Aorta (tissue), 5 donors: ENCODE measurements at regions not wholly inside any gene's neighbourhood (a gene's known extent, or its start where the extent isn't known, plus 50 kb on each side); places are given as distances from the start of the nearest gene placed in this dataset.

Source experiments
- ATAC-seq: fragments of 200-7000 bp; cut with Tn5 transposase; one replicate; pipeline ENCODE4 v1.9.1; 2022; ENCODE audit warnings: moderate library complexity; ENCODE audit not compliant: low FRiP score
- DNase-seq, 2 donors: peaks; one replicate each; pipeline ENCODE4 v3.0.0-alpha.2; 2020
- H3K27ac ChIP-seq, 2 donors: one replicate each; pipeline ENCODE4 v1.5.1; 2013; ENCODE audit warnings: low read length in 2 of 2, mild to moderate bottlenecking in 2 of 2, moderate library complexity in 2 of 2, control low read depth in 1 of 2, inconsistent platforms in 1 of 2, low read depth in 1 of 2
- H3K27me3 ChIP-seq, 2 donors: one replicate each; pipeline ENCODE4 v1.6.1; 2013; ENCODE audit warnings: control low read depth in 1 of 2, low read length in 1 of 2, mild to moderate bottlenecking in 1 of 2, moderate library complexity in 1 of 2; ENCODE audit not compliant: insufficient read depth in 2 of 2, control insufficient read depth in 1 of 2
- H3K36me3 ChIP-seq, 2 donors: one replicate each; pipeline ENCODE4 v1.6.1; 2013; ENCODE audit warnings: control low read depth in 1 of 2, low read length in 1 of 2, mild to moderate bottlenecking in 1 of 2; ENCODE audit not compliant: insufficient read depth in 2 of 2, control insufficient read depth in 1 of 2
- H3K4me1 ChIP-seq, 2 donors: one replicate each; pipeline ENCODE4 v1.6.1; 2013; ENCODE audit warnings: low read length in 2 of 2, control low read depth in 1 of 2, mild to moderate bottlenecking in 1 of 2, moderate library complexity in 1 of 2; ENCODE audit not compliant: insufficient read depth in 2 of 2, control insufficient read depth in 1 of 2
- H3K4me3 ChIP-seq, 2 donors: one replicate each; pipeline ENCODE4 v1.5.1; 2013; ENCODE audit warnings: low read length in 2 of 2, control low read depth in 1 of 2, mild to moderate bottlenecking in 1 of 2
- H3K9me3 ChIP-seq: one replicate; pipeline ENCODE4 v1.6.1; 2013; ENCODE audit warnings: mild to moderate bottlenecking, low read length; ENCODE audit not compliant: control insufficient read depth
- WGBS, 2 donors: extraction: QIAGEN DNeasy Blood & Tissue Kit; methylation state at CpG; one replicate each; pipeline ENCODE4 v1.1.7; 2013; 5-methylcytosine and 5-hydroxymethylcytosine counted together
- intact Hi-C, 2 donors: fragments of 100-400 bp; cut with DNase I; formaldehyde crosslinking; loops; one replicate each; pipeline versions ENCODE4 v1.14.2 to v1.15.0; 2022
- donor health status: healthy with polysubstance abuse.
- donor health status: Bipolar disorder and iron deficiency.
- donor health status: DM: no; HTN: no; CAD: no.
- donor health status: DM: no; HTN: no; CAD: no.
- donor health status: DM: yes; HTN: yes; CAD: no.

- WGBS, 2 donors: 78 to 94% methylated on average over 1 of the region's 1 CpG
- H3K36me3 ChIP-seq: no peaks in the 10 kb centered on the region
- ATAC-seq: no peak
- H3K27ac ChIP-seq: no peak overlapping the region
- intact Hi-C loops: no loop called here
- H3K4me1 ChIP-seq: no peaks in the 10 kb centered on the region
- no peaks in the 10 kb centered on the region for H3K9me3 ChIP-seq
- no peak overlapping the region for H3K4me3 ChIP-seq
- no peak for DNase-seq
- no peaks in the 10 kb centered on the region for H3K27me3 ChIP-seq
Measured at GRCh38 chr1:195153107-195153506, 1455.1 kb downstream of the KCNT2 start.

GRCh38 chr1:195150768-195151167 lies 1457.5 kb downstream of the KCNT2 start:
- intact Hi-C loops: no loop called here
- 96 to 100% methylated on average over 3 of the region's 3 CpGs for WGBS, 2 donors
- no peaks in the 10 kb centered on the region for H3K9me3 ChIP-seq
- H3K4me3 ChIP-seq: no peak overlapping the region
- H3K4me1 ChIP-seq: no peaks in the 10 kb centered on the region
- ATAC-seq (no peak), DNase-seq (no peak)
- H3K27me3 ChIP-seq: no peaks in the 10 kb centered on the region
- no peaks in the 10 kb centered on the region for H3K36me3 ChIP-seq
- no peak overlapping the region for H3K27ac ChIP-seq

DNA sequence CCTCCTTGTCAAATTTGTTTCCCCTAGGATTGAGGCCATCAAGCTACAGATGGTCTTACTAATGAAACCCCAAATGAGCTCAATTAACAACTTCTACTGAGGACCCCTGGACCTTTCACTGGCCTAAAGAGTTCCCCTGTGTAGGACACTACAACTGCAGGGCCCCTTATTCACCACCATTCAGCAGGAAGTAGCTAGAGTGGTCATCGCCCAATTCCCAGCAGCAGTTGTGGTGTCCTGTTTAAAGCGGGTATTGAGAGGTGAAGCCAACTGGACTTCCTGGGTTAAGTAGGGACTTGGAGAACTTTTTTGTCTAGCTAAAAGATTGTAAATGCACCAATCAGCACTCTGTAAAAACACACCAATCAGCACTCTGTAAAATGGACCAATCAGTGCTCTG lies 1466.9 kb downstream of the KCNT2 start:
- no peaks in the 10 kb centered on the region for H3K36me3 ChIP-seq
- ATAC-seq (no peak), DNase-seq (no peak)
- WGBS, 2 donors: 94 to 97% methylated on average over 2 of the region's 2 CpGs
- no peaks in the 10 kb centered on the region for H3K27me3 ChIP-seq
- H3K9me3 ChIP-seq: peaks cover 2% of the 10 kb centered on the region
- no peak overlapping the region for H3K27ac ChIP-seq
- H3K4me1 ChIP-seq: no peaks in the 10 kb centered on the region
- no peak overlapping the region for H3K4me3 ChIP-seq
- intact Hi-C loops: no loop called here

DNA sequence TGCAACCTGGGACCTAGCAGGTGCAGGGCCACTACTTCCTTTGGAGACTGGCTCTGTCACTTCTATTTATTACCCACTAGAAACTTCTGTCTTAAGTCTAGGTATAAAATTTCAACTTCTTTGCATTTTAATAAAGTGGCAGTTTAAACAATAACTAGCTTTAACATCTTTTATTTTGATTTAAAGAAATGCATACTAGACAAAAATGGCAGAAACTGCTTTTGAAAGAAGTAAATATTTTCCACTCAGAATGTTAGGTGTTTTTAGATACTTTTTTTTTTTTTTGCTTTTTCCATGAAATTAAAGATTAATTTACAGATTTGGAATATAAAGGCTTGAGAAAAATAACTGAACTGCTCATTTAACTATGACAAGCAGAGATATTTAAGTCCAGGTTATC lies 1477.6 kb downstream of the KCNT2 start:
- no peak for DNase-seq
- Histone ChIP-seq H3K27me3 (no peaks in the 10 kb centered on the region), H3K36me3 (no peaks in the 10 kb centered on the region), H3K4me1 (no peaks in the 10 kb centered on the region), H3K27ac (no peak overlapping the region), H3K4me3 (no peak overlapping the region), H3K9me3 (no peaks in the 10 kb centered on the region)
- intact Hi-C loops: no loop called here
- ATAC-seq: no peak

- no peak overlapping the region for H3K4me3 ChIP-seq
Measured at GRCh38 chr1:195122497-195122896, 1485.7 kb downstream of the KCNT2 start.

DNA sequence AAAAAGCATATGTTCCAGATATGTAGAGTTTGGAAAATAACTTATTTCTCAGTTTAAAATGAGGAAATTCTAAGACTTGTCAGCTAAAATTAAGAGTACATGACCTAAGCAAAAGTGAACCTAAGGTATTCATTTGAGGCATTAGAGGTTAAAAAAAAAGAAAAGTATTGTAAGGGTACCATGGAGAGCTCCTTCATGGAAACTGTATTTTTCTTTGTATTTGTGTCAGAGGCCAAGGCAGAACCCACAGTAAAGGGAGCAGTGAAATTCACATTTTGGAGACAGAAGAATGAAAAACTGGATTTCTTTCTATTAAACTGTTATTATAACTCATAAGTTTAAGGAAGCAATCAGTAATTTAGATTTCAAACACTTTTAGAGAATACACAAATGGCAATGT lies 1494.8 kb downstream of the KCNT2 start:
- DNase-seq: no peak
- Histone ChIP-seq H3K4me3 (no peak overlapping the region), H3K4me1 (no peaks in the 10 kb centered on the region), H3K27ac (no peak overlapping the region), H3K9me3 (no peaks in the 10 kb centered on the region), H3K27me3 (no peaks in the 10 kb centered on the region), H3K36me3 (no peaks in the 10 kb centered on the region)
- ATAC-seq: no peak
- intact Hi-C loops: no loop called here

More at GRCh38 chr1:195122497-195122896, 1485.7 kb downstream of the KCNT2 start:
- 96 to 97% methylated on average over 2 of the region's 2 CpGs for WGBS, 2 donors
- ATAC-seq: no peak
- H3K9me3 ChIP-seq: no peaks in the 10 kb centered on the region
- H3K27ac ChIP-seq: no peak overlapping the region
- H3K27me3 ChIP-seq: no peaks in the 10 kb centered on the region
- no peaks in the 10 kb centered on the region for H3K36me3 ChIP-seq
- intact Hi-C loops: no loop called here
- no peaks in the 10 kb centered on the region for H3K4me1 ChIP-seq
- DNase-seq: no peak

- intact Hi-C loops: no loop called here
- 60 to 74% methylated on average over 2 of the region's 2 CpGs for WGBS, 2 donors
- H3K36me3 ChIP-seq: no peaks in the 10 kb centered on the region
- no peaks in the 10 kb centered on the region for H3K27me3 ChIP-seq
- no peak overlapping the region for H3K27ac ChIP-seq
- no peaks in the 10 kb centered on the region for H3K9me3 ChIP-seq
- no peak overlapping the region for H3K4me3 ChIP-seq
- ATAC-seq (no peak), DNase-seq (no peak)
- H3K4me1 ChIP-seq: no peaks in the 10 kb centered on the region
Measured at GRCh38 chr1:195105773-195106172, 1502.5 kb downstream of the KCNT2 start.

DNA sequence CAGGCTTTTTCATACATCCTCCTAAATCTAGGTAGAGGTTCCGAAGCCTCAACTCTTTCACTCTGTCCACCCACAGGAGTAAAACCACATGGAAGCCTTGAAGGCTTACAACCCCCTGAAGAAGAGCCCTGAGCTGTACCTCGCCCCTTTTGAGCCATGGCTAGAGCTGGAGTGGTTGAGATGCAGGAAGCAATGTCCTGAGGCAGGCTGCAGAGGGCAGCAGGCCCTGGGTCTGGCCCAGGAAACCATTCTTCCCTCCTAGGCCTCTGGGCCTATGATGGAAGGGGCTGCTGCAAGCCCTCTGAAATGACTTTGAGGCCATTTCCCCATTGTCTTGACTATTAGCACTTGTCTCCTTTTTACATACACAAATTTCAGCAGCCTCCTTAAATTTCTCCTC lies 1503.0 kb downstream of the KCNT2 start:
- WGBS, 2 donors: 52 to 78% methylated on average over 2 of the region's 2 CpGs
- H3K27me3 ChIP-seq: no peaks in the 10 kb centered on the region
- intact Hi-C loops: no loop called here
- ATAC-seq: no peak
- DNase-seq: no peak
- H3K4me3 ChIP-seq: no peak overlapping the region
- H3K27ac ChIP-seq: no peak overlapping the region
- H3K36me3 ChIP-seq: no peaks in the 10 kb centered on the region
- no peaks in the 10 kb centered on the region for H3K4me1 ChIP-seq
- H3K9me3 ChIP-seq: no peaks in the 10 kb centered on the region

DNA sequence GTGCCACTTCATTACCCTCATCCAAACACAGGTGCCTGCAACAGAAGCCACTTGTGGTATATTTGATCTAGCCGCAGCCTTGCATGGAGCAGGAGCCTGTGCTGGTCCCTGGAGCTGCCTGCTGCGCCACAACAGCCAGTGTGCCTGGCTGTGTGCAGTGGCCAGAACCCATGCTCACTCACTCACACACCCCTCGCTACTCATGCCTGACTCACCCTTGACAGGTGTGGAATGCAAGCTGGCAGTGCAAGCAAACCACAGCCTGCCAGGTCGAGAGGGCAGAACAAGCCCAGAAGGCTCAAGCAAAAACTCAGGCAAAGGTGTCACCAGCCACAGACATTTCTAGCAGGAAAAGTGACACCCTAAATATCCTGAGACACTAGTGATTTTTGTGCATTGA lies 1510.9 kb downstream of the KCNT2 start:
- DNase-seq: peak in 1 of 2 donors; percentile 14
- no peaks in the 10 kb centered on the region for H3K9me3 ChIP-seq
- no peaks in the 10 kb centered on the region for H3K36me3 ChIP-seq
- no peaks in the 10 kb centered on the region for H3K4me1 ChIP-seq
- no peak overlapping the region for H3K4me3 ChIP-seq
- H3K27me3 ChIP-seq: no peaks in the 10 kb centered on the region
- WGBS, 2 donors: 78 to 80% methylated on average over 4 of the region's 4 CpGs
- no peak overlapping the region for H3K27ac ChIP-seq
- ATAC-seq: no peak
- intact Hi-C loops: no loop called here
